Amniotic epithelial cell (primary cell): ENCODE measurements at regions not wholly inside any gene's neighbourhood (a gene's known extent, or its start where the extent isn't known, plus 50 kb on each side); places are given as distances from the start of the nearest gene placed in this dataset.

Experiments
- DNase-seq: peaks from one replicate; pipeline ENCODE4 v3.0.0-alpha.2; 2010; ENCODE audit warnings: low read depth

- no peak for DNase-seq
These were observed 53.2 kb upstream of the AMN1 start for GRCh38 chr12:31781894-31782540.

- DNase-seq = peak; percentile 75
These were observed 51.3 kb upstream of the AMN1 start for GRCh38 chr12:31780096-31780495.

- DNase-seq = no peak
These were observed 49.9 kb upstream of the AMN1 start for GRCh38 chr12:31778687-31779086.
